ENCODE measurements at regions not wholly inside any gene's neighbourhood (a gene's known extent, or its start where the extent isn't known, plus 50 kb on each side); places are given as distances from the start of the nearest gene placed in this dataset.

DNA sequence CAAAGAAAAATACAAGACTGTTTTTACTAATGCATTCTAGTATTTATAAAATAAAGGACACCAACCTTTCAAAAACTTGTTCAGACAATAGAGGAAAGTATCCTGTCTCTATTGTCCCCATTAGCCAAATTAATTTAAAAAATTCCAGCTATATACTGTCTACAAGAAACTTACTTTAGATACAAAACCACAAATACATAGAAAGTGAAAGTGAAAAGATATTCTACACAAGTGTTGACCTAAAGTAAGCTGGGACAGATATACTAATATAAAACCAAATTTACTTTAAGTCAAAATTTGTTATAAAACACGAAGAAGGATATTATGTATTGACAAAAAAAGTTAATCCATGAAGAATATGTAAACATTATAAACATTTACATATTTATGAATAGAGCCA lies 893.3 kb upstream of the TMEFF2 start:
- no peaks in the 10 kb centered on the region for H3K36me3 ChIP-seq (ENCODE audit: control insufficient read depth in 1 of 2, insufficient read depth in 2 of 2, low read length in 2 of 2)
- no peaks in the 10 kb centered on the region for H3K4me1 ChIP-seq (ENCODE audit: control insufficient read depth in 1 of 2, insufficient read depth in 2 of 2, low read length in 2 of 2)
- no peak for DNase-seq (ENCODE audit: low read depth, low spot score)
- CTCF ChIA-PET = no interaction called here
- H2AFZ ChIP-seq (ENCODE audit: low read depth, low read length, poor library complexity, severe bottlenecking) = no peak overlapping the region
- no peaks in the 10 kb centered on the region for H4K20me1 ChIP-seq (ENCODE audit: insufficient read depth)
- RAD21 ChIA-PET (ENCODE audit: low non-redundant PET in 1 of 2, low total read pairs in 2 of 2, uncharacterized antibody in 2 of 2, unreplicated experiment in 2 of 2) = no interaction called here
- no peaks in the 10 kb centered on the region for H3K27me3 ChIP-seq (ENCODE audit: insufficient read depth, low read length)
- H3K27ac ChIP-seq (ENCODE audit: low read depth, low read length) = no peak overlapping the region
- POLR2A ChIA-PET = no interaction called here
- intact Hi-C loops (cut with micrococcal nuclease) = no loop called here
- no peak for ATAC-seq
- H3K79me2 ChIP-seq (ENCODE audit: insufficient read depth, low read length) = no peaks in the 10 kb centered on the region
- no peaks in the 10 kb centered on the region for H3K9me3 ChIP-seq (ENCODE audit: control insufficient read depth in 1 of 2, insufficient read depth in 1 of 2, low read depth in 1 of 2, low read length in 2 of 2)
- no peak overlapping the region for H3K9ac ChIP-seq (ENCODE audit: low read length)
- no peak for TF ChIP-seq ZNF274 (IDR thresholded peaks at IDR 0.05; ENCODE audit: low read depth, low read length)
- TF ChIP-seq ZFX (IDR thresholded peaks at IDR 0.05) = no peak
- no peak for TF ChIP-seq CEBPB (IDR thresholded peaks at IDR 0.05; ENCODE audit: low read depth)
- no peak overlapping the region for H3K4me2 ChIP-seq (ENCODE audit: low read length)
- H3K9me2 ChIP-seq (ENCODE audit: insufficient read depth) = no peaks in the 10 kb centered on the region
- BruUV-seq (replicated peaks) = no TSS peak
- H3K4me3 ChIP-seq (replicated peaks in 1 of 2; ENCODE audit: low read depth in 1 of 2, low read length in 2 of 2) = no peak overlapping the region

DNA sequence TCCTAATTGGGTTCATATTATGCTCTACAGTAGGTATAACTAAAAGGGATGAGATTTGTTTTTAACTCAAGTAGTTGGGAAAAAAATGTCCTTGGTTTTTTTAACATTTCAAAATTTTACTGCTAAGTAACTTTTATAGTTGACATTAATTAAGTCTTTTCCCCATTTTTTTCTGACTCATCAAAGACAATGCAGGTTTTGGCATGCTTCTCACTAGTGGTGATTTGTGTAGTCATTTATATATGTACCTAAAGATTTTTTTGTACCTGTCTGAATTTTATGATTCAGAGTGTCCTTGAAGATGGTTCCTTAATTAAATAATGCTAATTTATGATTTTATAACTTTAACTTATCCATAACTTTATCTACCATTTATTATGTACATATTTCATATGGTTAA lies 882.3 kb upstream of the TMEFF2 start:
- no peak overlapping the region for H2AFZ ChIP-seq (ENCODE audit: low read depth, low read length, poor library complexity, severe bottlenecking)
- no peak overlapping the region for H3K27ac ChIP-seq (ENCODE audit: low read depth, low read length)
- ATAC-seq = no peak
- H3K4me1 ChIP-seq (ENCODE audit: control insufficient read depth in 1 of 2, insufficient read depth in 2 of 2, low read length in 2 of 2) = no peaks in the 10 kb centered on the region
- H3K9me2 ChIP-seq (ENCODE audit: insufficient read depth) = no peaks in the 10 kb centered on the region
- ChIA-PET POLR2A (no interaction called here), RAD21 (ENCODE audit: low non-redundant PET in 1 of 2, low total read pairs in 2 of 2, uncharacterized antibody in 2 of 2, unreplicated experiment in 2 of 2) (no interaction called here), CTCF (no interaction called here)
- H4K20me1 ChIP-seq (ENCODE audit: insufficient read depth) = no peaks in the 10 kb centered on the region
- no peak overlapping the region for H3K4me3 ChIP-seq (replicated peaks in 1 of 2; ENCODE audit: low read depth in 1 of 2, low read length in 2 of 2)
- BruUV-seq (replicated peaks) = no TSS peak
- H3K79me2 ChIP-seq (ENCODE audit: insufficient read depth, low read length) = no peaks in the 10 kb centered on the region
- intact Hi-C loops (cut with micrococcal nuclease) = no loop called here
- H3K9ac ChIP-seq (ENCODE audit: low read length) = no peak overlapping the region
- DNase-seq (ENCODE audit: low read depth, low spot score) = no peak
- TF ChIP-seq SRF (IDR thresholded peaks at IDR 0.05; ENCODE audit: low read depth) (no peak), POLR2A (IDR thresholded peaks at IDR 0.05; ENCODE audit: borderline replicate concordance, extremely low read depth, insufficient read depth, insufficient read length) (no peak)
- H3K36me3 ChIP-seq (ENCODE audit: control insufficient read depth in 1 of 2, insufficient read depth in 2 of 2, low read length in 2 of 2) = no peaks in the 10 kb centered on the region
- H3K27me3 ChIP-seq (ENCODE audit: insufficient read depth, low read length) = no peaks in the 10 kb centered on the region
- no peaks in the 10 kb centered on the region for H3K9me3 ChIP-seq (ENCODE audit: control insufficient read depth in 1 of 2, insufficient read depth in 1 of 2, low read depth in 1 of 2, low read length in 2 of 2)
- no peak overlapping the region for H3K4me2 ChIP-seq (ENCODE audit: low read length)

DNA sequence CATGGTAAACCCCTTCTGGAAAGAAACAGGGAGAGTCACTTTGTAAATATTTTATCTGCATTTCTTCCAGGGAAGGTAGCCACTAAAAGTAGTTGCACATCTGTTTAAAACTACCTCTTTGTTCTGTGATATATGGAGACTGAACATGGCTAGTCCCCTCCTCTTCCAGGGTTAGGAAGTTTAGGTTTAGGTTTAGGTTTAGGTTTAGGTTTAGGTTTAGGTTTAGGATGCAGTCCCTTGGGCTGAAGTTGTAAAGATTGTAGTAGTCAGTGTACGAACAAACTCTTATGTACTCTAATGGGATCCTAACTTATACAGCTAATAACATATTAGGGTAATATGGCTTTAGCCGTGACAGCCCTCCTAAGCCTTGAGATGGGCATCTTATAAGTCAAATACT lies 880.2 kb upstream of the TMEFF2 start:
- ATAC-seq = no peak
- TF ChIP-seq, protein P1, sequence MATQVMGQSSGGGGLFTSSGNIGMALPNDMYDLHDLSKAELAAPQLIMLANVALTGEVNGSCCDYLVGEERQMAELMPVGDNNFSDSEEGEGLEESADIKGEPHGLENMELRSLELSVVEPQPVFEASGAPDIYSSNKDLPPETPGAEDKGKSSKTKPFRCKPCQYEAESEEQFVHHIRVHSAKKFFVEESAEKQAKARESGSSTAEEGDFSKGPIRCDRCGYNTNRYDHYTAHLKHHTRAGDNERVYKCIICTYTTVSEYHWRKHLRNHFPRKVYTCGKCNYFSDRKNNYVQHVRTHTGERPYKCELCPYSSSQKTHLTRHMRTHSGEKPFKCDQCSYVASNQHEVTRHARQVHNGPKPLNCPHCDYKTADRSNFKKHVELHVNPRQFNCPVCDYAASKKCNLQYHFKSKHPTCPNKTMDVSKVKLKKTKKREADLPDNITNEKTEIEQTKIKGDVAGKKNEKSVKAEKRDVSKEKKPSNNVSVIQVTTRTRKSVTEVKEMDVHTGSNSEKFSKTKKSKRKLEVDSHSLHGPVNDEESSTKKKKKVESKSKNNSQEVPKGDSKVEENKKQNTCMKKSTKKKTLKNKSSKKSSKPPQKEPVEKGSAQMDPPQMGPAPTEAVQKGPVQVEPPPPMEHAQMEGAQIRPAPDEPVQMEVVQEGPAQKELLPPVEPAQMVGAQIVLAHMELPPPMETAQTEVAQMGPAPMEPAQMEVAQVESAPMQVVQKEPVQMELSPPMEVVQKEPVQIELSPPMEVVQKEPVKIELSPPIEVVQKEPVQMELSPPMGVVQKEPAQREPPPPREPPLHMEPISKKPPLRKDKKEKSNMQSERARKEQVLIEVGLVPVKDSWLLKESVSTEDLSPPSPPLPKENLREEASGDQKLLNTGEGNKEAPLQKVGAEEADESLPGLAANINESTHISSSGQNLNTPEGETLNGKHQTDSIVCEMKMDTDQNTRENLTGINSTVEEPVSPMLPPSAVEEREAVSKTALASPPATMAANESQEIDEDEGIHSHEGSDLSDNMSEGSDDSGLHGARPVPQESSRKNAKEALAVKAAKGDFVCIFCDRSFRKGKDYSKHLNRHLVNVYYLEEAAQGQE (IDR thresholded peaks at IDR 0.05; ENCODE audit: low read depth) = no peak
- no peak for TF ChIP-seq SIN3A (IDR thresholded peaks at IDR 0.05; ENCODE audit: low read depth)
- no peak for TF ChIP-seq ZFX (IDR thresholded peaks at IDR 0.05)
- no peak for TF ChIP-seq TCF7L2 (IDR thresholded peaks at IDR 0.05; ENCODE audit: borderline replicate concordance, extremely low read depth, insufficient read depth, insufficient read length)
- TF ChIP-seq EGR1 (IDR thresholded peaks at IDR 0.05; ENCODE audit: low read depth) = no peak
- TF ChIP-seq SP1 (IDR thresholded peaks at IDR 0.05; ENCODE audit: low read depth) = no peak
- TF ChIP-seq, protein P2, sequence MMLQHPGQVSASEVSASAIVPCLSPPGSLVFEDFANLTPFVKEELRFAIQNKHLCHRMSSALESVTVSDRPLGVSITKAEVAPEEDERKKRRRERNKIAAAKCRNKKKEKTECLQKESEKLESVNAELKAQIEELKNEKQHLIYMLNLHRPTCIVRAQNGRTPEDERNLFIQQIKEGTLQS (IDR thresholded peaks at IDR 0.05) = no peak
- TF ChIP-seq POLR2A (IDR thresholded peaks at IDR 0.05; ENCODE audit: borderline replicate concordance, extremely low read depth, insufficient read depth, insufficient read length) = no peak
- no peak for TF ChIP-seq ELF1 (IDR thresholded peaks at IDR 0.05; ENCODE audit: borderline replicate concordance, low read depth)
- TF ChIP-seq FOSL1 (IDR thresholded peaks at IDR 0.05; ENCODE audit: low read depth) = no peak
- TF ChIP-seq CBX3 (IDR thresholded peaks at IDR 0.05; ENCODE audit: low read depth) = no peak
- no peak for TF ChIP-seq SRF (IDR thresholded peaks at IDR 0.05; ENCODE audit: low read depth)
- POLR2A ChIA-PET = no interaction called here

More for the DNA sequence above, 880.2 kb upstream of the TMEFF2 start:
- no peak overlapping the region for H3K27ac ChIP-seq (ENCODE audit: low read depth, low read length)
- H3K4me3 ChIP-seq (replicated peaks in 1 of 2; ENCODE audit: low read depth in 1 of 2, low read length in 2 of 2) = no peak overlapping the region
- DNase-seq (ENCODE audit: low read depth, low spot score) = no peak
- no peaks in the 10 kb centered on the region for H3K4me1 ChIP-seq (ENCODE audit: control insufficient read depth in 1 of 2, insufficient read depth in 2 of 2, low read length in 2 of 2)
- no peaks in the 10 kb centered on the region for H4K20me1 ChIP-seq (ENCODE audit: insufficient read depth)
- no peak overlapping the region for H3K9ac ChIP-seq (ENCODE audit: low read length)
- no peaks in the 10 kb centered on the region for H3K36me3 ChIP-seq (ENCODE audit: control insufficient read depth in 1 of 2, insufficient read depth in 2 of 2, low read length in 2 of 2)
- no TSS peak for BruUV-seq (replicated peaks)
- H3K9me2 ChIP-seq (ENCODE audit: insufficient read depth) = no peaks in the 10 kb centered on the region
- no peak overlapping the region for H2AFZ ChIP-seq (ENCODE audit: low read depth, low read length, poor library complexity, severe bottlenecking)
- no peak overlapping the region for H3K4me2 ChIP-seq (ENCODE audit: low read length)
- CTCF ChIA-PET = no interaction called here
- no peaks in the 10 kb centered on the region for H3K79me2 ChIP-seq (ENCODE audit: insufficient read depth, low read length)
- H3K9me3 ChIP-seq (ENCODE audit: control insufficient read depth in 1 of 2, insufficient read depth in 1 of 2, low read depth in 1 of 2, low read length in 2 of 2) = no peaks in the 10 kb centered on the region
- H3K27me3 ChIP-seq (ENCODE audit: insufficient read depth, low read length) = no peaks in the 10 kb centered on the region
- RAD21 ChIA-PET (ENCODE audit: low non-redundant PET in 1 of 2, low total read pairs in 2 of 2, uncharacterized antibody in 2 of 2, unreplicated experiment in 2 of 2) = no interaction called here
- intact Hi-C loops (cut with micrococcal nuclease) = no loop called here

All from HCT116 (cell line).